SJCRH30 (cell line): ENCODE measurements at regions not wholly inside any gene's neighbourhood (a gene's known extent, or its start where the extent isn't known, plus 50 kb on each side); places are given as distances from the start of the nearest gene placed in this dataset.

ENCODE experiments used
- DNase-seq, 2 experiments: peaks; one replicate each; pipeline ENCODE4 v3.0.0-alpha.2; 2015 to 2020
- H3K27ac ChIP-seq: fragments of 250-450 bp; sonication (Bioruptor Pico); 2 replicates; pipeline ENCODE4 v1.5.1; 2020; ENCODE audit warnings: mild to moderate bottlenecking, moderate library complexity
- H3K27me3 ChIP-seq: fragments of 250-450 bp; sonication (Bioruptor Pico); 2 replicates; pipeline ENCODE4 v1.5.1; 2020; ENCODE audit warnings: mild to moderate bottlenecking, moderate library complexity
- H3K36me3 ChIP-seq: fragments of 250-450 bp; sonication (Bioruptor Pico); 2 replicates; pipeline ENCODE4 v1.5.1; 2020; ENCODE audit warnings: mild to moderate bottlenecking, moderate library complexity
- H3K4me1 ChIP-seq: fragments of 250-450 bp; sonication (Bioruptor Pico); 2 replicates; pipeline ENCODE4 v1.5.1; 2020; ENCODE audit warnings: mild to moderate bottlenecking, moderate library complexity
- H3K4me3 ChIP-seq: fragments of 250-450 bp; sonication (Bioruptor Pico); 2 replicates; pipeline ENCODE4 v1.5.1; 2020; ENCODE audit warnings: mild to moderate bottlenecking, moderate library complexity
- H3K9me3 ChIP-seq: fragments of 250-450 bp; sonication (Bioruptor Pico); replicated peaks from 2 replicates; pipeline ENCODE4 v1.5.1; 2020; ENCODE audit warnings: mild to moderate bottlenecking, moderate library complexity

GRCh38 chr5:13472842-13473241, 471.6 kb downstream of the DNAH5 start:
- H3K36me3 ChIP-seq, result no peaks in the 10 kb centered on the region
- H3K27ac ChIP-seq, result no peak overlapping the region
- H3K4me1 ChIP-seq, result no peaks in the 10 kb centered on the region
- H3K27me3 ChIP-seq, result no peaks in the 10 kb centered on the region
- no peak overlapping the region for H3K4me3 ChIP-seq
- H3K9me3 ChIP-seq, result no peaks in the 10 kb centered on the region
- DNase-seq, result no peak

- DNase-seq, result no peak
- no peaks in the 10 kb centered on the region for H3K27me3 ChIP-seq
- H3K27ac ChIP-seq, result no peak overlapping the region
- H3K4me3 ChIP-seq, result no peak overlapping the region
- H3K36me3 ChIP-seq, result no peaks in the 10 kb centered on the region
- no peaks in the 10 kb centered on the region for H3K9me3 ChIP-seq
- no peaks in the 10 kb centered on the region for H3K4me1 ChIP-seq
These were observed 473.5 kb downstream of the DNAH5 start for GRCh38 chr5:13470975-13471374.

GRCh38 chr5:13470263-13470662, 474.2 kb downstream of the DNAH5 start:
- DNase-seq, result no peak
- Histone ChIP-seq H3K27me3 (no peaks in the 10 kb centered on the region), H3K4me1 (no peaks in the 10 kb centered on the region), H3K9me3 (no peaks in the 10 kb centered on the region), H3K4me3 (no peak overlapping the region), H3K27ac (no peak overlapping the region), H3K36me3 (no peaks in the 10 kb centered on the region)

- no peak overlapping the region for H3K4me3 ChIP-seq
- no peak for DNase-seq
- no peak overlapping the region for H3K27ac ChIP-seq
- H3K36me3 ChIP-seq, result no peaks in the 10 kb centered on the region
- no peaks in the 10 kb centered on the region for H3K27me3 ChIP-seq
- no peaks in the 10 kb centered on the region for H3K9me3 ChIP-seq
- no peaks in the 10 kb centered on the region for H3K4me1 ChIP-seq
These were observed 479.8 kb downstream of the DNAH5 start for GRCh38 chr5:13464532-13465193.

GRCh38 chr5:13460587-13460986, 483.9 kb downstream of the DNAH5 start:
- H3K36me3 ChIP-seq, result no peaks in the 10 kb centered on the region
- no peak overlapping the region for H3K27ac ChIP-seq
- no peaks in the 10 kb centered on the region for H3K4me1 ChIP-seq
- no peak for DNase-seq
- H3K4me3 ChIP-seq, result no peak overlapping the region
- no peaks in the 10 kb centered on the region for H3K9me3 ChIP-seq
- H3K27me3 ChIP-seq, result no peaks in the 10 kb centered on the region

GRCh38 chr5:13454050-13454449, 490.4 kb downstream of the DNAH5 start:
- Histone ChIP-seq H3K4me1 (no peaks in the 10 kb centered on the region), H3K4me3 (no peak overlapping the region), H3K27ac (no peak overlapping the region), H3K27me3 (no peaks in the 10 kb centered on the region), H3K9me3 (no peaks in the 10 kb centered on the region), H3K36me3 (no peaks in the 10 kb centered on the region)
- DNase-seq, result no peak

GRCh38 chr5:13448843-13449242, 495.6 kb downstream of the DNAH5 start:
- Histone ChIP-seq H3K4me3 (no peak overlapping the region), H3K27ac (no peak overlapping the region), H3K4me1 (no peaks in the 10 kb centered on the region), H3K27me3 (no peaks in the 10 kb centered on the region), H3K36me3 (no peaks in the 10 kb centered on the region), H3K9me3 (no peaks in the 10 kb centered on the region)
- no peak for DNase-seq

- H3K9me3 ChIP-seq, result no peaks in the 10 kb centered on the region
- no peaks in the 10 kb centered on the region for H3K27me3 ChIP-seq
- no peaks in the 10 kb centered on the region for H3K36me3 ChIP-seq
- H3K27ac ChIP-seq, result no peak overlapping the region
- no peak overlapping the region for H3K4me3 ChIP-seq
- H3K4me1 ChIP-seq, result no peaks in the 10 kb centered on the region
- DNase-seq, result no peak
These were observed 505.1 kb downstream of the DNAH5 start for GRCh38 chr5:13439430-13439829.

DNA sequence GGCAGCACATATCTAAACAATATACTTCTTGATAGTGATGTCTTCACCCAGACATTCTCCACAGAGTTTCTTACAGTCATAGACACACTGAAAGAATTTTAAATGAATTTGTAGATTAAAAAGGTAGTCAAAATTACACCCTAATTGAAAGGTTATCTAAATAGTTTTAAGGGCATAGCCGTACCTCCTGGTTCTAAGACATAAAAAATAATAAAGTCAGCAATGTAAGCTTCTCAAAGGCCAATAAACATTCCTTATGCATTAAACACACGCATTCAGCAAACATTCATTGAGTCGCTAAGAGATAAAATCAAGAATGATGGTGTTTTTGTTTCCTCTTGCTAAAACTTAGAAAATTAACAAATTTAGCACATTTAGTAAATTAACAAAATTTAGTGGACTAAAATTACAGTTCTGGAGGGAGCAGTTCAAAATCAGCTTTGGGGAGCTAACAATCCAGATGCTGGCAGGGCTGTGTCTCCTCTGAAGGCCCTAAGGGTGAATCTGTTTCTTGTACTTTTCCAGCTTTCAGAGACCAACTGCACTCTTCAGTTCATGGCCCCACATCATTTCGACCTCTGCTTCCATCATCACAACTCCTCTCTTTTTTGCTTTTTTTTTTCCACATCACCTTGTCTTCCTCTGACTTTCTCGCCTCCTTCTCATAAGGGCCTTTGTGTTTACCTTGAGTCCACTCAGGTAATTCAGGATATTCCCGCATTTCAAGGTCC, 516.5 kb downstream of the DNAH5 start:
- H3K9me3 ChIP-seq, result no peaks in the 10 kb centered on the region
- DNase-seq, result no peak
- no peak overlapping the region for H3K27ac ChIP-seq

GRCh38 chr5:13412040-13412595, 532.4 kb downstream of the DNAH5 start:
- Histone ChIP-seq H3K9me3 (no peaks in the 10 kb centered on the region), H3K27me3 (no peaks in the 10 kb centered on the region), H3K4me1 (no peaks in the 10 kb centered on the region), H3K36me3 (no peaks in the 10 kb centered on the region), H3K4me3 (no peak overlapping the region), H3K27ac (no peak overlapping the region)
- DNase-seq, result no peak

More for the DNA sequence above, 516.5 kb downstream of the DNAH5 start:
- Histone ChIP-seq H3K36me3 (no peaks in the 10 kb centered on the region), H3K4me3 (no peak overlapping the region), H3K27me3 (no peaks in the 10 kb centered on the region), H3K4me1 (no peaks in the 10 kb centered on the region)

DNA sequence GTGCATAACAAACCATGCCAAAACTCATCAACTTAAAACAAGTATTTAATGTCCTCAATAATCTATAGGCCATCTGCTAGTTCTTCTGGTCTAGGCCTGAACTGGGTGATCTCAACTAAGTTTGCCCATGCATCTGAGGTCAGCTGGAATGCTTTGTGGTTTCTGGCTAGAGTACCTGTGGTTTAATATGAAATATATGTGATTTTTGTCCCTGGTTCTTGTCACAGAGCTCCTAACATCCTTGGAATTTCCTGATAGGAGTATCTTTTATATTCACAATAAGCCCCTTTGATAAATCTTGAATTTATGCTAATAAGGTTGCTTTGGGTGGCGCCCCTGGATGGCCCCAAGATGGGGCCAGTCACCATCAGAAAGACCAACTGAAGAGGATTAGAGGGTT, 535.9 kb downstream of the DNAH5 start:
- no peak for DNase-seq
- Histone ChIP-seq H3K27me3 (no peaks in the 10 kb centered on the region), H3K4me3 (no peak overlapping the region), H3K9me3 (no peaks in the 10 kb centered on the region), H3K36me3 (no peaks in the 10 kb centered on the region), H3K27ac (no peak overlapping the region), H3K4me1 (no peaks in the 10 kb centered on the region)

DNA sequence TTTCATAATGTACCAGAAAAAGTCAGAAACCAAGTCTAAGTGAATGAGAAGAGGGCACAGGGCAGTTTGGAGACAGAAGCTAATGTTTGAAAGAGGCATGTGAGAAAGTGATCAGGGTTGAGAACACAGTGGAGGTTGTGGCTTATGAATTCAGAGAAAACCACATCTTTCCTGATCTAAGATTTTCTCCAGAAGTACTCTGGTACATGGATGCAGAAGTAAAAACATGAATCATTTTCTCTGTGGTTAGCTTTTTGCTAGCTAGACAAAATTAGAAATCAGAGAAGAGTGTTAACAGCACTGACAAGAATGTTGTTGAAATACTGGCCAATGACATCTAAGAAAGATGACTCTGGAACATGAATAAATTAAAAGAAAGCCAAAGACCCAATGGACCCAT, 541.1 kb downstream of the DNAH5 start:
- no peak for DNase-seq
- no peaks in the 10 kb centered on the region for H3K27me3 ChIP-seq
- no peaks in the 10 kb centered on the region for H3K4me1 ChIP-seq
- no peaks in the 10 kb centered on the region for H3K9me3 ChIP-seq
- H3K4me3 ChIP-seq, result no peak overlapping the region
- no peak overlapping the region for H3K27ac ChIP-seq
- H3K36me3 ChIP-seq, result no peaks in the 10 kb centered on the region

DNA sequence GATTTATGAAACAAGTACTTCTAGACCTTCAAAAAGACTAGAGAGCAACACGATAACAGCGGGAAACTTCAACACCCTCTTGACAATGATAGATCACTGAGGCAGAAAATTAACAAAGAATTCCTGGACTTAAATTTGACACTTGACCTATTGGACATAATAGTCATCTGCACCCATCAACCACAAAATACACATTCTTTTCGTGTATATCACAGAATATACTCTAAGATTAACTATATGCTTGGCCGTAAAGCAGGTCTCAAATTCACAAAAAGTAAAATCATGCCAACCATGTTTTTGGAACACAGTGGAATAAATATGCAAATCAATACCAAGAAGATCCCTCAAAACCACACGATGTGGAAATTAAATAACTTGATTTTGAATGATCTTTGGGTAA, 559.4 kb downstream of the DNAH5 start:
- Histone ChIP-seq H3K27ac (no peak overlapping the region), H3K4me3 (no peak overlapping the region), H3K9me3 (no peaks in the 10 kb centered on the region), H3K27me3 (no peaks in the 10 kb centered on the region), H3K4me1 (no peaks in the 10 kb centered on the region), H3K36me3 (no peaks in the 10 kb centered on the region)
- DNase-seq, result no peak

GRCh38 chr5:13382232-13382631, 562.3 kb downstream of the DNAH5 start:
- no peaks in the 10 kb centered on the region for H3K36me3 ChIP-seq
- H3K4me1 ChIP-seq, result no peaks in the 10 kb centered on the region
- no peak overlapping the region for H3K4me3 ChIP-seq
- H3K27me3 ChIP-seq, result no peaks in the 10 kb centered on the region
- H3K27ac ChIP-seq, result no peak overlapping the region
- H3K9me3 ChIP-seq, result no peaks in the 10 kb centered on the region
- no peak for DNase-seq

DNA sequence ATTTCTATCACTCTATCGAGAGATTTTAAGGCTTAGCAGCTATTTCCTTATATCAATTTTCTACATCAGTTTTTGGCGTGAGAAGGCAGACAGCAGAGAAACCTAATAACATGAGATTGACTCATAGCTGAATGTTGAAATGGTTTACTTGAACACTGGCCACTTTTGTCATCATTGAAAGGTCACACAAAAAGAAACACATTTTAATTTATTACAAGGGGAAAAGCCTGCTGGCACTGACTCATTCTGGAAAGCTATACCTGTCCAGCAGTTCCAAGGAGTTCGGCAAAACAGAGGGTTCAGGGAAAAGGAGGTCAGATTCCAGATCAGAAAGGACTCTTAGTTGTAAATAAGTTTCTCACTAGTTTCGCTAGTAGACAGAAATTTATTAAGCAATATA, 566.4 kb downstream of the DNAH5 start:
- Histone ChIP-seq H3K36me3 (no peaks in the 10 kb centered on the region), H3K27me3 (no peaks in the 10 kb centered on the region), H3K9me3 (no peaks in the 10 kb centered on the region), H3K27ac (no peak overlapping the region), H3K4me1 (no peaks in the 10 kb centered on the region), H3K4me3 (no peak overlapping the region)
- no peak for DNase-seq

DNA sequence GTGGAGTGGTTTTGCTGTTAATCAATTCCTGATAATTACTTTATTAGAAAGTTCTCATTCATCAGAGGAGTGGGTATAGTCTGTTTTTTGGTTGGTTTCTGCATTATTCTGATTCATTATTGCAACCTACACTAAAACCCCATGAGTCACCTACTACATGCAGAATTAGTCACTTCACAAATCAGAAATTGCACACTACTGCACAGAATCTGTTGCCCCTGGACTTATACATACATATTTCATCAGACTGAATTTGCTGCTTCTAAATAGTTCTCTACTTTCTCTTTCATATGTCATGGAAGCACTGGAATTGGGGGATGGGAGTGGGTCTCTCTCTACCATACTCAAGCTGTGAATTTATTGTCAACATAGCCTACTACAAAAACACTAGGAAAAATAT, 585.1 kb downstream of the DNAH5 start:
- Histone ChIP-seq H3K9me3 (no peaks in the 10 kb centered on the region), H3K27me3 (no peaks in the 10 kb centered on the region), H3K4me3 (no peak overlapping the region), H3K27ac (no peak overlapping the region), H3K4me1 (no peaks in the 10 kb centered on the region), H3K36me3 (no peaks in the 10 kb centered on the region)
- no peak for DNase-seq
